NB4 (cell line): ENCODE measurements at regions not wholly inside any gene's neighbourhood (a gene's known extent, or its start where the extent isn't known, plus 50 kb on each side); places are given as distances from the start of the nearest gene placed in this dataset.

Experiments
- MAX ChIP-seq: IDR thresholded peaks from 2 replicates; pipeline ENCODE4 v1.6.1; 2011; ENCODE audit warnings: low read depth, low read length
- MYC ChIP-seq: IDR thresholded peaks from 2 replicates; pipeline ENCODE4 v1.6.1; 2011; ENCODE audit warnings: low read depth, low read length
- POLR2A ChIP-seq: IDR thresholded peaks from 2 replicates; pipeline ENCODE4 v1.6.1; 2011; ENCODE audit warnings: mild to moderate bottlenecking; ENCODE audit not compliant: insufficient read length; ENCODE audit errors: extremely low read depth
- TF ChIP-seq, protein P1 (sequence below): IDR thresholded peaks from one replicate; pipeline ENCODE4 v1.5.1; 2012; ENCODE audit warnings: low read depth, low read length

GRCh38 chr2:104384961-104385360 is 469.0 kb upstream of the POU3F3 start:
- TF ChIP-seq, protein P1, sequence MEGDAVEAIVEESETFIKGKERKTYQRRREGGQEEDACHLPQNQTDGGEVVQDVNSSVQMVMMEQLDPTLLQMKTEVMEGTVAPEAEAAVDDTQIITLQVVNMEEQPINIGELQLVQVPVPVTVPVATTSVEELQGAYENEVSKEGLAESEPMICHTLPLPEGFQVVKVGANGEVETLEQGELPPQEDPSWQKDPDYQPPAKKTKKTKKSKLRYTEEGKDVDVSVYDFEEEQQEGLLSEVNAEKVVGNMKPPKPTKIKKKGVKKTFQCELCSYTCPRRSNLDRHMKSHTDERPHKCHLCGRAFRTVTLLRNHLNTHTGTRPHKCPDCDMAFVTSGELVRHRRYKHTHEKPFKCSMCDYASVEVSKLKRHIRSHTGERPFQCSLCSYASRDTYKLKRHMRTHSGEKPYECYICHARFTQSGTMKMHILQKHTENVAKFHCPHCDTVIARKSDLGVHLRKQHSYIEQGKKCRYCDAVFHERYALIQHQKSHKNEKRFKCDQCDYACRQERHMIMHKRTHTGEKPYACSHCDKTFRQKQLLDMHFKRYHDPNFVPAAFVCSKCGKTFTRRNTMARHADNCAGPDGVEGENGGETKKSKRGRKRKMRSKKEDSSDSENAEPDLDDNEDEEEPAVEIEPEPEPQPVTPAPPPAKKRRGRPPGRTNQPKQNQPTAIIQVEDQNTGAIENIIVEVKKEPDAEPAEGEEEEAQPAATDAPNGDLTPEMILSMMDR: no peak
- TF ChIP-seq POLR2A: no peak
- TF ChIP-seq MAX: no peak
- TF ChIP-seq MYC: no peak
